VCaP (cell line): ENCODE measurements at regions not wholly inside any gene's neighbourhood (a gene's known extent, or its start where the extent isn't known, plus 50 kb on each side); places are given as distances from the start of the nearest gene placed in this dataset.

Experiments
- H3K27ac ChIP-seq: fragments of 450-650 bp; 2 replicates; pipeline ENCODE4 v1.5.1; 2017
- CTCF ChIP-seq: fragments of 450-650 bp; conservative IDR thresholded peaks from 2 replicates; pipeline ENCODE4 v1.5.1; 2017; ENCODE audit warnings: mild to moderate bottlenecking, moderate library complexity

GRCh38 chr3:72669224-72669623 is 179.0 kb downstream of the SHQ1 start:
- no peak overlapping the region for H3K27ac ChIP-seq
- no peak for TF ChIP-seq CTCF

GRCh38 chr3:72666447-72666755 is 181.8 kb downstream of the SHQ1 start:
- TF ChIP-seq CTCF: no peak
- H3K27ac ChIP-seq: no peak overlapping the region

GRCh38 chr3:72665701-72666446 is 182.4 kb downstream of the SHQ1 start:
- TF ChIP-seq CTCF: peak; percentile 58
- no peak overlapping the region for H3K27ac ChIP-seq

GRCh38 chr3:72665103-72665502 is 183.1 kb downstream of the SHQ1 start:
- TF ChIP-seq CTCF: no peak
- H3K27ac ChIP-seq: no peak overlapping the region

- TF ChIP-seq CTCF: no peak
- no peak overlapping the region for H3K27ac ChIP-seq
Measured at GRCh38 chr3:72664184-72664975, 183.9 kb downstream of the SHQ1 start.

GRCh38 chr3:72663429-72663828 is 184.8 kb downstream of the SHQ1 start:
- no peak for TF ChIP-seq CTCF
- no peak overlapping the region for H3K27ac ChIP-seq

- no peak for TF ChIP-seq CTCF
- H3K27ac ChIP-seq: peak overlapping the region; percentile 78
Measured at GRCh38 chr3:72661115-72661457, 187.2 kb downstream of the SHQ1 start.
